ENCODE measurements at regions not wholly inside any gene's neighbourhood (a gene's known extent, or its start where the extent isn't known, plus 50 kb on each side); places are given as distances from the start of the nearest gene placed in this dataset.

GRCh38 chr4:159024266-159024665, 78.6 kb upstream of the RAPGEF2 start (continued):
- TF ChIP-seq BCL6B (tag by site-specific recombination; IDR thresholded peaks at IDR 0.05): no peak
- TF ChIP-seq ZNF791 (tag by site-specific recombination; IDR thresholded peaks at IDR 0.05): no peak
- no peak for TF ChIP-seq ZNF2 (tag by site-specific recombination; IDR thresholded peaks at IDR 0.05)
- no peak for TF ChIP-seq ZNF571 (tag by site-specific recombination; IDR thresholded peaks at IDR 0.05)
- TF ChIP-seq ZNF660 (tag by site-specific recombination; IDR thresholded peaks at IDR 0.05): no peak
- no peak for TF ChIP-seq ZNF76 (tag by site-specific recombination; IDR thresholded peaks at IDR 0.05; ENCODE audit: borderline replicate concordance, low read depth)
- no peak for TF ChIP-seq ZNF510 (tag by site-specific recombination; IDR thresholded peaks at IDR 0.05; ENCODE audit: insufficient replicate concordance)
- no peak for TF ChIP-seq AEBP2 (tag by site-specific recombination; IDR thresholded peaks at IDR 0.05; ENCODE audit: borderline replicate concordance)
- TF ChIP-seq FEZF1 (tag by site-specific recombination; IDR thresholded peaks at IDR 0.05): peak; percentile 60; the same call in 1 of the 2 replicates
- no peak for TF ChIP-seq ZNF266 (tag by site-specific recombination; IDR thresholded peaks at IDR 0.05; ENCODE audit: low read depth)
- TF ChIP-seq ZNF416 (tag by site-specific recombination; IDR thresholded peaks at IDR 0.05): no peak
- TF ChIP-seq KLF8 (tag by site-specific recombination; IDR thresholded peaks at IDR 0.05): no peak
- 0 out of 2 replicates have a peak, but pooled peaks have one; percentile 22 for TF ChIP-seq ZBTB11 (tag by site-specific recombination; conservative IDR thresholded peaks at IDR 0.05; ENCODE audit: low read depth)
- TF ChIP-seq GLIS1 (tag by site-specific recombination; IDR thresholded peaks at IDR 0.05): no peak
- TF ChIP-seq YY1 (tag by site-specific recombination; IDR thresholded peaks at IDR 0.05): no peak
- TF ChIP-seq ZNF544 (tag by site-specific recombination; IDR thresholded peaks at IDR 0.05): no peak
- TF ChIP-seq ZNF639 (tag by site-specific recombination; IDR thresholded peaks at IDR 0.05): no peak
- TF ChIP-seq ZBTB44 (tag by site-specific recombination; IDR thresholded peaks at IDR 0.05): no peak
- peak; percentile 59; the same call in 1 of the 2 replicates for TF ChIP-seq PRDM6 (tag by site-specific recombination; IDR thresholded peaks at IDR 0.05)
- no peak for TF ChIP-seq WT1 (tag by site-specific recombination; IDR thresholded peaks at IDR 0.05)
- TF ChIP-seq ZNF837 (tag by site-specific recombination; IDR thresholded peaks at IDR 0.05): no peak
- TF ChIP-seq GLI4 (tag by site-specific recombination; IDR thresholded peaks at IDR 0.05): no peak
- TF ChIP-seq ZFP3 (tag by site-specific recombination; IDR thresholded peaks at IDR 0.05; ENCODE audit: low read depth): no peak
- no peak for TF ChIP-seq ZNF16 (tag by site-specific recombination; IDR thresholded peaks at IDR 0.05; ENCODE audit: low read depth)
- no peak for TF ChIP-seq KLF7 (tag by site-specific recombination; IDR thresholded peaks at IDR 0.05; ENCODE audit: borderline replicate concordance)
- no peak for TF ChIP-seq ZNF501 (tag by site-specific recombination; IDR thresholded peaks at IDR 0.05)
- peak; percentile 91 for TF ChIP-seq OSR2 (tag by site-specific recombination; IDR thresholded peaks at IDR 0.05)
- peak; percentile 33; the same call in 1 of the 2 replicates for TF ChIP-seq ZNF335 (tag by site-specific recombination; conservative IDR thresholded peaks at IDR 0.05)
- TF ChIP-seq ZNF529 (tag by site-specific recombination; IDR thresholded peaks at IDR 0.05; ENCODE audit: insufficient replicate concordance): no peak
